HEK293 (cell line): ENCODE measurements at regions not wholly inside any gene's neighbourhood (a gene's known extent, or its start where the extent isn't known, plus 50 kb on each side); places are given as distances from the start of the nearest gene placed in this dataset.

ENCODE experiments used
- CTCF ChIA-PET: fragments of 350-600 bp; formaldehyde crosslinking; extraction: SDS; loops from one replicate; lab custom pipeline; 2021; ENCODE audit warnings: antibody characterized with exemption; lab: Yijun Ruan, JAX
- POLR2A ChIA-PET: fragments of 300-600 bp; formaldehyde crosslinking; extraction: SDS; loops from one replicate; lab custom pipeline; 2020; ENCODE audit warnings: antibody characterized with exemption, inconsistent platforms; lab: Yijun Ruan, JAX
- H3K27ac ChIP-seq: fragments of 200-500 bp; sonication (Bioruptor generic); 2 replicates; pipeline ENCODE4 v1.5.1; 2014; ENCODE audit warnings: low read depth, low read length, control low read depth, inconsistent platforms; ENCODE audit errors: extremely low read depth
- H3K36me3 ChIP-seq, 2 experiments: fragments of 200-500 bp in 1 of 2; sonication (Bioruptor generic) in 1 of 2; 1 replicate in 1 of 2; 2 replicates in 1 of 2; pipeline ENCODE4 v1.5.1; 2014 to 2017; ENCODE audit warnings: inconsistent platforms in 2 of 2, low read length in 2 of 2; ENCODE audit not compliant: control insufficient read depth in 2 of 2, insufficient read depth in 1 of 2
- H3K4me1 ChIP-seq: fragments of 200-500 bp; sonication (Bioruptor generic); 2 replicates; pipeline ENCODE4 v1.5.1; 2014; ENCODE audit warnings: mild to moderate bottlenecking, low read length, inconsistent platforms; ENCODE audit not compliant: control insufficient read depth, insufficient read depth
- H3K4me3 ChIP-seq: 2 replicates; pipeline ENCODE4 v1.5.1; 2011; ENCODE audit warnings: low read depth, mild to moderate bottlenecking, control low read depth, low read length, moderate library complexity
- H3K9me3 ChIP-seq: fragments of 200-500 bp; sonication (Bioruptor generic); 2 replicates; pipeline ENCODE4 v1.5.1; 2014; ENCODE audit warnings: low read depth, low read length, inconsistent platforms; ENCODE audit not compliant: control insufficient read depth, insufficient read depth
- AEBP2 ChIP-seq: fragments of 450-650 bp; formaldehyde crosslinking; IDR thresholded peaks from 2 replicates; pipeline ENCODE4 v1.5.1; 2016; ENCODE audit warnings: missing biosample characterization, missing genetic modification characterization, borderline replicate concordance
- BCL11B ChIP-seq: fragments of 450-650 bp; formaldehyde crosslinking; IDR thresholded peaks from 2 replicates; pipeline ENCODE4 v1.5.1; 2016; ENCODE audit warnings: low read depth, missing biosample characterization, missing genetic modification characterization
- FEZF1 ChIP-seq: fragments of 450-650 bp; formaldehyde crosslinking; IDR thresholded peaks from 2 replicates; pipeline ENCODE4 v1.5.1; 2016; ENCODE audit warnings: missing biosample characterization, missing genetic modification characterization
- HOXA7 ChIP-seq: sonication (generic); formaldehyde crosslinking; IDR thresholded peaks from 2 replicates; pipeline ENCODE4 v1.8.1; 2022; ENCODE audit warnings: missing genetic modification reagents, borderline replicate concordance
- MZF1 ChIP-seq: fragments of 450-650 bp; formaldehyde crosslinking; IDR thresholded peaks from 2 replicates; pipeline ENCODE4 v1.5.1; 2017; ENCODE audit warnings: missing biosample characterization, missing genetic modification characterization, borderline replicate concordance
- OVOL3 ChIP-seq: fragments of 450-650 bp; formaldehyde crosslinking; IDR thresholded peaks from 2 replicates; pipeline ENCODE4 v1.5.1; 2016; ENCODE audit warnings: missing biosample characterization, missing genetic modification characterization
- PRDM1 ChIP-seq: fragments of 450-650 bp; formaldehyde crosslinking; IDR thresholded peaks from 2 replicates; pipeline ENCODE4; 2016; ENCODE audit warnings: missing biosample characterization, missing genetic modification characterization
- SP7 ChIP-seq: fragments of 450-650 bp; formaldehyde crosslinking; IDR thresholded peaks from 2 replicates; pipeline ENCODE4 v1.5.1; 2016; ENCODE audit warnings: missing biosample characterization, missing genetic modification characterization
- YY2 ChIP-seq: fragments of 450-650 bp; formaldehyde crosslinking; IDR thresholded peaks from 2 replicates; pipeline ENCODE4 v1.5.1; 2016; ENCODE audit warnings: missing biosample characterization, missing genetic modification characterization
- ZBTB17 ChIP-seq: fragments of 450-650 bp; formaldehyde crosslinking; IDR thresholded peaks from 2 replicates; pipeline ENCODE4 v1.5.1; 2016; ENCODE audit warnings: missing biosample characterization, missing genetic modification characterization
- ZBTB20 ChIP-seq: fragments of 450-650 bp; formaldehyde crosslinking; IDR thresholded peaks from 2 replicates; pipeline ENCODE4 v1.5.1; 2016; ENCODE audit warnings: missing biosample characterization, missing genetic modification characterization
- ZBTB21 ChIP-seq: fragments of 450-650 bp; formaldehyde crosslinking; IDR thresholded peaks from 2 replicates; pipeline ENCODE4 v1.5.1; 2017; ENCODE audit warnings: missing biosample characterization, missing genetic modification characterization
- ZBTB8A ChIP-seq: fragments of 450-650 bp; formaldehyde crosslinking; IDR thresholded peaks from 2 replicates; pipeline ENCODE4 v1.5.1; 2016; ENCODE audit warnings: missing biosample characterization, missing genetic modification characterization
- ZNF114 ChIP-seq: fragments of 450-650 bp; formaldehyde crosslinking; IDR thresholded peaks from 2 replicates; pipeline ENCODE4 v1.5.0; 2017; ENCODE audit warnings: missing biosample characterization, missing genetic modification characterization
- ZNF140 ChIP-seq: fragments of 450-650 bp; formaldehyde crosslinking; IDR thresholded peaks from 2 replicates; pipeline ENCODE4 v1.5.1; 2016; ENCODE audit warnings: missing biosample characterization, missing genetic modification characterization
- ZNF155 ChIP-seq: fragments of 450-650 bp; formaldehyde crosslinking; IDR thresholded peaks from 2 replicates; pipeline ENCODE4 v1.5.1; 2016; ENCODE audit warnings: missing biosample characterization, missing genetic modification characterization
- ZNF175 ChIP-seq: fragments of 450-650 bp; formaldehyde crosslinking; IDR thresholded peaks from 2 replicates; pipeline ENCODE4 v1.5.1; 2016; ENCODE audit warnings: missing biosample characterization, missing genetic modification characterization
- ZNF223 ChIP-seq: fragments of 450-650 bp; formaldehyde crosslinking; IDR thresholded peaks from 2 replicates; pipeline ENCODE4 v1.5.1; 2016; ENCODE audit warnings: missing biosample characterization, missing genetic modification characterization
- ZNF311 ChIP-seq: fragments of 450-650 bp; formaldehyde crosslinking; IDR thresholded peaks from 2 replicates; pipeline ENCODE4 v1.5.1; 2017; ENCODE audit warnings: missing biosample characterization, missing genetic modification characterization, borderline replicate concordance
- ZNF391 ChIP-seq: fragments of 450-650 bp; formaldehyde crosslinking; IDR thresholded peaks from 2 replicates; pipeline ENCODE4 v1.5.1; 2016; ENCODE audit warnings: low read depth, missing biosample characterization, missing genetic modification characterization, borderline replicate concordance
- ZNF433 ChIP-seq: fragments of 450-650 bp; formaldehyde crosslinking; IDR thresholded peaks from 2 replicates; pipeline ENCODE4 v1.5.1; 2016; ENCODE audit warnings: missing biosample characterization, missing genetic modification characterization, low read depth
- ZNF501 ChIP-seq: fragments of 450-650 bp; formaldehyde crosslinking; IDR thresholded peaks from 2 replicates; pipeline ENCODE4 v1.5.1; 2016; ENCODE audit warnings: missing biosample characterization, missing genetic modification characterization
- ZNF513 ChIP-seq: fragments of 450-650 bp; IDR thresholded peaks from 2 replicates; pipeline ENCODE4 v1.5.1; 2018; ENCODE audit warnings: missing biosample characterization, missing genetic modification characterization
- ZNF623 ChIP-seq: fragments of 450-650 bp; formaldehyde crosslinking; IDR thresholded peaks from 2 replicates; pipeline ENCODE4 v1.5.1; 2016; ENCODE audit warnings: missing biosample characterization, missing genetic modification characterization
- ZNF670 ChIP-seq: fragments of 450-650 bp; formaldehyde crosslinking; IDR thresholded peaks from 2 replicates; pipeline ENCODE4 v1.5.1; 2016; ENCODE audit warnings: missing biosample characterization, missing genetic modification characterization, low read depth
- ZNF677 ChIP-seq: fragments of 450-650 bp; IDR thresholded peaks from 2 replicates; pipeline ENCODE4 v1.5.0; 2018; ENCODE audit warnings: missing biosample characterization, mild to moderate bottlenecking, missing genetic modification characterization, moderate library complexity
- ZNF707 ChIP-seq: fragments of 450-650 bp; formaldehyde crosslinking; IDR thresholded peaks from 2 replicates; pipeline ENCODE4 v1.5.1; 2016; ENCODE audit warnings: missing biosample characterization, missing genetic modification characterization
- ZSCAN5A ChIP-seq: fragments of 450-650 bp; formaldehyde crosslinking; IDR thresholded peaks from 2 replicates; pipeline ENCODE4 v1.5.1; 2016; ENCODE audit warnings: missing biosample characterization, missing genetic modification characterization

- Histone ChIP-seq H3K4me3 (no peak overlapping the region), H3K27ac (no peak overlapping the region), H3K36me3 (no peaks in the 10 kb centered on the region), H3K9me3 (no peaks in the 10 kb centered on the region), H3K4me1 (no peaks in the 10 kb centered on the region)
- ChIA-PET POLR2A (no interaction called here), CTCF (no interaction called here)
- TF ChIP-seq ZNF670 (tag by site-specific recombination) (no peak), ZNF155 (tag by site-specific recombination) (no peak), ZNF311 (tag by site-specific recombination) (no peak), OVOL3 (tag by site-specific recombination) (no peak), ZNF140 (tag by site-specific recombination) (no peak), FEZF1 (no peak), ZNF175 (no peak), ZNF501 (no peak), SP7 (tag by site-specific recombination) (no peak), ZBTB20 (tag by site-specific recombination) (no peak), ZNF114 (no peak), ZNF707 (tag by site-specific recombination) (no peak), ZNF623 (tag by site-specific recombination) (no peak), ZNF677 (no peak)
Measured at GRCh38 chr1:193340331-193340730, 153.9 kb upstream of the B3GALT2 start.

GRCh38 chr1:193339401-193339800 lies 153.0 kb upstream of the B3GALT2 start:
- ChIA-PET POLR2A (no interaction called here), CTCF (interaction anchor here (0.8 kb wide), 1 partner anchor 13 kb away, joined by 3 read pairs; no protein-coding TSS in a partner anchor)
- TF ChIP-seq ZNF513 (tag by site-specific recombination) (no peak), ZNF501 (no peak), ZBTB21 (tag by site-specific recombination) (no peak), HOXA7 (CRISPR knock-in tag) (no peak), ZBTB17 (no peak), MZF1 (tag by site-specific recombination) (no peak)
- Histone ChIP-seq H3K27ac (no peak overlapping the region), H3K4me3 (no peak overlapping the region), H3K36me3 (no peaks in the 10 kb centered on the region), H3K9me3 (no peaks in the 10 kb centered on the region), H3K4me1 (no peaks in the 10 kb centered on the region)

GRCh38 chr1:193338194-193338593 lies 151.8 kb upstream of the B3GALT2 start:
- ChIA-PET POLR2A (no interaction called here), CTCF (interaction anchor here (1.1 to 1.3 kb wide), 2 partner anchors 9 to 147 kb away, joined by 4 to 5 read pairs; no protein-coding TSS in a partner anchor)
- no peaks in the 10 kb centered on the region for H3K36me3 ChIP-seq

More at GRCh38 chr1:193338194-193338593, 151.8 kb upstream of the B3GALT2 start:
- Histone ChIP-seq H3K9me3 (no peaks in the 10 kb centered on the region), H3K4me3 (no peak overlapping the region), H3K27ac (no peak overlapping the region), H3K4me1 (no peaks in the 10 kb centered on the region)
- TF ChIP-seq ZNF433 (tag by site-specific recombination) (no peak), BCL11B (tag by site-specific recombination) (no peak), AEBP2 (tag by site-specific recombination) (no peak), ZNF391 (tag by site-specific recombination) (no peak), ZNF223 (tag by site-specific recombination) (no peak), ZSCAN5A (tag by site-specific recombination) (no peak), YY2 (tag by site-specific recombination) (no peak), ZNF155 (tag by site-specific recombination) (no peak), PRDM1 (tag by site-specific recombination) (no peak), ZBTB8A (tag by site-specific recombination) (no peak)
